Type B pancreatic cell (in vitro differentiated cells): ENCODE measurements at regions not wholly inside any gene's neighbourhood (a gene's known extent, or its start where the extent isn't known, plus 50 kb on each side); places are given as distances from the start of the nearest gene placed in this dataset.

Experiments used
- DNase-seq: peaks from one replicate; pipeline ENCODE4 v3.0.0; 2021; ENCODE audit warnings: mixed read lengths; ENCODE audit not compliant: unreplicated experiment; ENCODE audit errors: extremely low spot score
- H3K27ac Mint-ChIP-seq: 2 replicates; pipeline ENCODE4 v1.8.0; 2021; ENCODE audit warnings: mild to moderate bottlenecking, mixed read lengths
- H3K27me3 Mint-ChIP-seq: 2 replicates; pipeline ENCODE4 v1.8.0; 2021; ENCODE audit warnings: mixed read lengths
- H3K36me3 Mint-ChIP-seq: 2 replicates; pipeline ENCODE4 v1.8.0; 2021; ENCODE audit warnings: mixed read lengths
- H3K4me1 Mint-ChIP-seq: one replicate; pipeline ENCODE4 v1.8.0; 2021; ENCODE audit warnings: mixed read lengths; ENCODE audit not compliant: unreplicated experiment
- H3K4me3 Mint-ChIP-seq: 2 replicates; pipeline ENCODE4 v1.8.0; 2021; ENCODE audit warnings: mild to moderate bottlenecking, mixed read lengths
- H3K9me3 Mint-ChIP-seq: 2 replicates; pipeline ENCODE4 v1.8.0; 2021; ENCODE audit warnings: mixed read lengths
- TF ChIP-seq, protein P1 (sequence below): fragments of 200-600 bp; sonication (generic); conservative IDR thresholded peaks from 2 replicates; pipeline ENCODE4 v1.5.0; 2021; ENCODE audit warnings: antibody characterized with exemption, mild to moderate bottlenecking

- H3K27ac Mint-ChIP-seq = no peak overlapping the region
- peaks cover 6% of the 10 kb centered on the region for H3K27me3 Mint-ChIP-seq
- TF ChIP-seq, protein P1, sequence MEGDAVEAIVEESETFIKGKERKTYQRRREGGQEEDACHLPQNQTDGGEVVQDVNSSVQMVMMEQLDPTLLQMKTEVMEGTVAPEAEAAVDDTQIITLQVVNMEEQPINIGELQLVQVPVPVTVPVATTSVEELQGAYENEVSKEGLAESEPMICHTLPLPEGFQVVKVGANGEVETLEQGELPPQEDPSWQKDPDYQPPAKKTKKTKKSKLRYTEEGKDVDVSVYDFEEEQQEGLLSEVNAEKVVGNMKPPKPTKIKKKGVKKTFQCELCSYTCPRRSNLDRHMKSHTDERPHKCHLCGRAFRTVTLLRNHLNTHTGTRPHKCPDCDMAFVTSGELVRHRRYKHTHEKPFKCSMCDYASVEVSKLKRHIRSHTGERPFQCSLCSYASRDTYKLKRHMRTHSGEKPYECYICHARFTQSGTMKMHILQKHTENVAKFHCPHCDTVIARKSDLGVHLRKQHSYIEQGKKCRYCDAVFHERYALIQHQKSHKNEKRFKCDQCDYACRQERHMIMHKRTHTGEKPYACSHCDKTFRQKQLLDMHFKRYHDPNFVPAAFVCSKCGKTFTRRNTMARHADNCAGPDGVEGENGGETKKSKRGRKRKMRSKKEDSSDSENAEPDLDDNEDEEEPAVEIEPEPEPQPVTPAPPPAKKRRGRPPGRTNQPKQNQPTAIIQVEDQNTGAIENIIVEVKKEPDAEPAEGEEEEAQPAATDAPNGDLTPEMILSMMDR = no peak
- DNase-seq = no peak
- no peaks in the 10 kb centered on the region for H3K9me3 Mint-ChIP-seq
- H3K36me3 Mint-ChIP-seq = no peaks in the 10 kb centered on the region
- no peak overlapping the region for H3K4me3 Mint-ChIP-seq
- H3K4me1 Mint-ChIP-seq = no peaks in the 10 kb centered on the region
Observed at GRCh38 chr2:175630280-175631244, 371.5 kb downstream of the LNPK start.

- Mint-ChIP-seq H3K4me1 (peaks cover 8% of the 10 kb centered on the region), H3K27ac (no peak overlapping the region), H3K9me3 (peaks cover 4% of the 10 kb centered on the region), H3K4me3 (no peak overlapping the region), H3K36me3 (no peaks in the 10 kb centered on the region), H3K27me3 (peaks cover 8% of the 10 kb centered on the region)
- DNase-seq = no peak
- TF ChIP-seq, protein P1 = no peak
Observed at GRCh38 chr2:175628243-175628642, 373.8 kb downstream of the LNPK start.

DNA sequence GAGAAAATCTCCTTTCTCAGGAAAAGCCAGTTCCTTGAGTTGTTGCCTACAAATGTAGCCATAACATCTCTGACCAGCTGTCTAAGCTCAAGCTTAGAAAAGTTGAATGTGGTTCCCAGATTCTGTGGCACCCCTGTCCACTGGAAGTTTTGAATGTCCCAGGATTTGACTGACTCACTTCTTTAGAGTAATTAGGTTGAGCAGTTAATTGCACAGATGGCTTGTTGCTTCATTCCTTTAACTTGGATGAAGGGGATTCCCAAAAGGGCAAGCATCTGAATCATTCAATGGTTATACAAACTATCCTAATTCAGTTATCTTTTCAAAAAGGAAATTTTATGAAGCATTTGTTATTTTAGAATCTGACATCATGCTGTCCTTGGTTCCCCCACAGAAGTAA, 374.7 kb downstream of the LNPK start:
- no peak for DNase-seq
- Mint-ChIP-seq H3K27me3 (peaks cover 8% of the 10 kb centered on the region), H3K36me3 (no peaks in the 10 kb centered on the region), H3K4me3 (no peak overlapping the region), H3K27ac (no peak overlapping the region), H3K9me3 (peaks cover 4% of the 10 kb centered on the region), H3K4me1 (peaks cover 8% of the 10 kb centered on the region)
- TF ChIP-seq, protein P1 = no peak

GRCh38 chr2:175626796-175627195, 375.3 kb downstream of the LNPK start:
- peaks cover 8% of the 10 kb centered on the region for H3K27me3 Mint-ChIP-seq
- peaks cover 4% of the 10 kb centered on the region for H3K9me3 Mint-ChIP-seq
- TF ChIP-seq, protein P1 = no peak
- H3K4me3 Mint-ChIP-seq = no peak overlapping the region
- no peak for DNase-seq
- no peak overlapping the region for H3K27ac Mint-ChIP-seq
- H3K36me3 Mint-ChIP-seq = no peaks in the 10 kb centered on the region
- H3K4me1 Mint-ChIP-seq = peaks cover 8% of the 10 kb centered on the region

GRCh38 chr2:175624785-175625184, 377.3 kb downstream of the LNPK start:
- Mint-ChIP-seq H3K27me3 (peaks cover 11% of the 10 kb centered on the region), H3K36me3 (no peaks in the 10 kb centered on the region), H3K9me3 (peaks cover 4% of the 10 kb centered on the region), H3K4me1 (peaks cover 21% of the 10 kb centered on the region), H3K4me3 (no peak overlapping the region), H3K27ac (no peak overlapping the region)
- TF ChIP-seq, protein P1 = no peak
- DNase-seq = no peak
